AG09309 (cell line): ENCODE measurements at regions not wholly inside any gene's neighbourhood (a gene's known extent, or its start where the extent isn't known, plus 50 kb on each side); places are given as distances from the start of the nearest gene placed in this dataset.
"Not testable (repeated sequence)": the region's sequence is repeated elsewhere in the genome, so short reads cannot be mapped to it uniquely, and the experiment has no call there.

ENCODE experiments used
- DNase-seq: peaks from one replicate; pipeline ENCODE4 v3.0.0-alpha.2; 2010; ENCODE audit warnings: low read depth
- H3K4me3 ChIP-seq: 2 replicates; pipeline ENCODE4 v1.5.1; 2011; ENCODE audit warnings: mild to moderate bottlenecking, low read depth, low read length, moderate library complexity; ENCODE audit not compliant: control insufficient read depth
- CTCF ChIP-seq: IDR thresholded peaks from 2 replicates; pipeline ENCODE4 v1.5.1; 2011; ENCODE audit warnings: mild to moderate bottlenecking, low read depth, low read length, inconsistent platforms; ENCODE audit not compliant: insufficient read depth, control insufficient read depth; ENCODE audit errors: missing control alignments

GRCh38 chr15:81710328-81710727 is 335.5 kb downstream of the MEX3B start:
- H3K4me3 ChIP-seq: no peak overlapping the region
- no peak for TF ChIP-seq CTCF
- DNase-seq: no peak

- not testable (repeated sequence) for H3K4me3 ChIP-seq, DNase-seq
These were observed 332.9 kb upstream of the TMC3 start for GRCh38 chr15:81706816-81707346.

GRCh38 chr15:81705727-81706126 is 331.7 kb upstream of the TMC3 start:
- DNase-seq, H3K4me3 ChIP-seq: not testable (repeated sequence)

- no peak for DNase-seq
- no peak overlapping the region for H3K4me3 ChIP-seq
- TF ChIP-seq CTCF: no peak
These were observed 312.0 kb upstream of the TMC3 start for GRCh38 chr15:81686021-81686420.

GRCh38 chr15:81685237-81685636 is 311.2 kb upstream of the TMC3 start:
- no peak for TF ChIP-seq CTCF
- no peak for DNase-seq
- no peak overlapping the region for H3K4me3 ChIP-seq

GRCh38 chr15:81680829-81681228 is 306.8 kb upstream of the TMC3 start:
- no peak overlapping the region for H3K4me3 ChIP-seq
- no peak for DNase-seq
- TF ChIP-seq CTCF: no peak

- DNase-seq: no peak
- TF ChIP-seq CTCF: no peak
- H3K4me3 ChIP-seq: no peak overlapping the region
These were observed 292.8 kb upstream of the TMC3 start for GRCh38 chr15:81666839-81667238.

- TF ChIP-seq CTCF: no peak
- no peak overlapping the region for H3K4me3 ChIP-seq
- DNase-seq: no peak
These were observed 287.0 kb upstream of the TMC3 start for GRCh38 chr15:81660976-81661375.
